ENCODE measurements at regions not wholly inside any gene's neighbourhood (a gene's known extent, or its start where the extent isn't known, plus 50 kb on each side); places are given as distances from the start of the nearest gene placed in this dataset.

- no peak for TF ChIP-seq CTCF (IDR thresholded peaks at IDR 0.05; ENCODE audit: insufficient read depth, low read depth, low read length, missing control alignments)
- no peak for DNase-seq (ENCODE audit: low read depth)
- H3K4me3 ChIP-seq (ENCODE audit: low read length), result no peak overlapping the region
Measured at GRCh38 chr4:24000470-24000831, 110.6 kb upstream of the PPARGC1A start.

- TF ChIP-seq CTCF (IDR thresholded peaks at IDR 0.05; ENCODE audit: insufficient read depth, low read depth, low read length, missing control alignments), result no peak
- H3K4me3 ChIP-seq (ENCODE audit: low read length), result no peak overlapping the region
- peak; percentile 15 for DNase-seq (ENCODE audit: low read depth)
Measured at GRCh38 chr4:23999714-24000469, 110.0 kb upstream of the PPARGC1A start.

GRCh38 chr4:23993373-23993772 lies 103.5 kb upstream of the PPARGC1A start:
- no peak for DNase-seq (ENCODE audit: low read depth)
- H3K4me3 ChIP-seq (ENCODE audit: low read length), result no peak overlapping the region
- no peak for TF ChIP-seq CTCF (IDR thresholded peaks at IDR 0.05; ENCODE audit: insufficient read depth, low read depth, low read length, missing control alignments)

- no peak overlapping the region for H3K4me3 ChIP-seq (ENCODE audit: low read length)
- no peak for DNase-seq (ENCODE audit: low read depth)
- no peak for TF ChIP-seq CTCF (IDR thresholded peaks at IDR 0.05; ENCODE audit: insufficient read depth, low read depth, low read length, missing control alignments)
Measured at GRCh38 chr4:23991444-23991843, 101.6 kb upstream of the PPARGC1A start.

GRCh38 chr4:23986270-23986669 lies 96.4 kb upstream of the PPARGC1A start:
- no peak overlapping the region for H3K4me3 ChIP-seq (ENCODE audit: low read length)
- TF ChIP-seq CTCF (IDR thresholded peaks at IDR 0.05; ENCODE audit: insufficient read depth, low read depth, low read length, missing control alignments), result no peak
- DNase-seq (ENCODE audit: low read depth), result no peak

GRCh38 chr4:23981328-23981727 lies 91.5 kb upstream of the PPARGC1A start:
- no peak overlapping the region for H3K4me3 ChIP-seq (ENCODE audit: low read length)
- TF ChIP-seq CTCF (IDR thresholded peaks at IDR 0.05; ENCODE audit: insufficient read depth, low read depth, low read length, missing control alignments), result no peak
- peak; percentile 1 for DNase-seq (ENCODE audit: low read depth)

GRCh38 chr4:23979534-23979933 lies 89.7 kb upstream of the PPARGC1A start:
- TF ChIP-seq CTCF (IDR thresholded peaks at IDR 0.05; ENCODE audit: insufficient read depth, low read depth, low read length, missing control alignments), result no peak
- no peak for DNase-seq (ENCODE audit: low read depth)
- no peak overlapping the region for H3K4me3 ChIP-seq (ENCODE audit: low read length)
